T-cell (primary cell): ENCODE measurements at regions not wholly inside any gene's neighbourhood (a gene's known extent, or its start where the extent isn't known, plus 50 kb on each side); places are given as distances from the start of the nearest gene placed in this dataset.

Experiments used
- ATAC-seq, 4 experiments: fragments of 200-7000 bp in 3 of 4; fragments of 150-1000 bp in 1 of 4; cut with Tn5 transposase; replicated peaks in 1 of 4; 1 replicate in 3 of 4; 2 replicates in 1 of 4; pipeline ENCODE4 v1.10.0; 2021; ENCODE audit warnings: moderate library complexity in 3 of 4, mild to moderate bottlenecking in 2 of 4, moderate number of reproducible peaks in 1 of 4
- CTCF ChIA-PET, 2 donors: fragments of 300-600 bp; sonication (Branson Sonifier 250); formaldehyde crosslinking; loops; one replicate each; lab custom pipeline; 2022; ENCODE audit warnings: antibody characterized with exemption in 2 of 2; lab: Charles Lee
- POLR2A ChIA-PET, 2 donors: fragments of 300-600 bp; sonication (Branson Sonifier 250); formaldehyde crosslinking; loops; one replicate each; lab custom pipeline; 2022; ENCODE audit warnings: antibody characterized with exemption in 2 of 2; lab: Charles Lee
- DNase-seq, 35 experiments: peaks; one replicate each; pipeline versions ENCODE4 v3.0.0 to v3.0.0-alpha.2; 2013 to 2023
- H3K27ac ChIP-seq: one replicate; pipeline ENCODE4 v1.5.1; 2013; ENCODE audit warnings: low read length
- H3K27me3 ChIP-seq, 2 experiments: replicated peaks in 1 of 2; 1 replicate in 1 of 2; 2 replicates in 1 of 2; pipeline versions ENCODE4 v1.6.1 to v1.7.0; 2013; ENCODE audit warnings: low read length in 1 of 2, mixed read lengths in 1 of 2; ENCODE audit not compliant: control insufficient read depth in 2 of 2, insufficient read depth in 2 of 2; ENCODE audit errors: extremely low read depth in 1 of 2
- H3K36me3 ChIP-seq, 2 donors: 1 replicate in 1 of 2; 2 replicates in 1 of 2; pipeline versions ENCODE4 v1.6.1 to v1.7.0; 2013; ENCODE audit warnings: low read length in 1 of 2; ENCODE audit not compliant: control insufficient read depth in 2 of 2, insufficient read depth in 1 of 2; ENCODE audit errors: extremely low read depth in 1 of 2
- H3K4me1 ChIP-seq, 2 experiments: 1 replicate in 1 of 2; 2 replicates in 1 of 2; pipeline versions ENCODE4 v1.6.1 to v1.7.0; 2013; ENCODE audit warnings: low read length in 2 of 2, mixed read lengths in 1 of 2; ENCODE audit not compliant: insufficient read depth in 2 of 2, control insufficient read depth in 1 of 2; ENCODE audit errors: extremely low read depth in 1 of 2
- H3K4me3 ChIP-seq, 2 donors: 1 replicate in 1 of 2; 2 replicates in 1 of 2; pipeline versions ENCODE4 v1.5.1 to v1.7.0; 2013; ENCODE audit warnings: mild to moderate bottlenecking in 2 of 2, low read length in 1 of 2, moderate library complexity in 1 of 2; ENCODE audit not compliant: control insufficient read depth in 1 of 2; ENCODE audit errors: extremely low read depth in 1 of 2
- H3K9me3 ChIP-seq: 2 replicates; pipeline ENCODE4 v1.7.0; 2013
- H3K27ac Mint-ChIP-seq, 2 donors: one replicate each; pipeline ENCODE4 v1.8.0; 2020 to 2021; ENCODE audit warnings: mild to moderate bottlenecking in 2 of 2, mixed read lengths in 2 of 2
- H3K27me3 Mint-ChIP-seq, 2 donors: one replicate each; pipeline ENCODE4 v1.8.0; 2021 to 2022; ENCODE audit warnings: mixed read lengths in 2 of 2
- H3K36me3 Mint-ChIP-seq: one replicate; pipeline ENCODE4 v1.8.0; 2021; ENCODE audit warnings: mixed read lengths
- H3K4me1 Mint-ChIP-seq, 3 donors: one replicate each; pipeline ENCODE4 v1.8.0; 2020 to 2022; ENCODE audit warnings: mixed read lengths in 3 of 3, mild to moderate bottlenecking in 1 of 3
- H3K4me3 Mint-ChIP-seq, 3 donors: one replicate each; pipeline ENCODE4 v1.8.0; 2020 to 2022; ENCODE audit warnings: mild to moderate bottlenecking in 3 of 3, mixed read lengths in 3 of 3, moderate library complexity in 3 of 3
- H3K9me3 Mint-ChIP-seq, 3 donors: one replicate each; pipeline ENCODE4 v1.8.0; 2020 to 2022; ENCODE audit warnings: mixed read lengths in 3 of 3
- WGBS: methylation state at CpG from one replicate; pipeline ENCODE4 v1.1.5; 2013; ENCODE audit warnings: missing lambda C conversion rate; ENCODE audit not compliant: insufficient coverage; 5-methylcytosine and 5-hydroxymethylcytosine counted together

DNA sequence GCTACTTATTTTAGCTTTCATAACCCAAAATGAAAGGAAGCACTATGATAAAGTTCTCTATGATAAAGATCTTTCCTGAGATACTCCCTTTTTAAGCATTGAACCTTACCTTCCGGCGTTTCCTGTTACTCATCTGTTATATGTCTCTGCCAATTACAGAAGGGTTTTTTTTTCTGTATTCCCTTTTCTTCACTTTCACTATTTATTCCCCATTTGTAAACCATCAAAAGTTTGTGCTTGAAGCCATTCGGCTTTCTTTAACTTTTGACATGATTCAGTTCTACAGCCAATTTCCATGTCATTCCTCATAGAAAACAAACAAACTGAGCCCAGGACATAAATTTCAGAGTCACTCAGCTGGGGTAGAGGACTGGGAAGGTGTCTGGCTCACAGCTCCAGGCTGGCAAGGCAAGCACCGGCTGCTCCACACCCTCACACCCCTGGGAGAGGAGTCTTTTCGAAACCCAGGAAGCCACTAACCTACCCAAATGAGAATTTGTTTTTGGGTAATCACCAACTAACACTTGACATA, 429.4 kb upstream of the TRIB2 start:
- Mint-ChIP-seq H3K4me3 (no peak overlapping the region), H3K4me1 (peaks cover 14 to 17% (median 17%) of the 10 kb centered on the region in 3 donors), H3K36me3 (no peaks in the 10 kb centered on the region), H3K27me3 (no peaks in the 10 kb centered on the region), H3K9me3 (no peaks in the 10 kb centered on the region), H3K27ac (no peak overlapping the region)
- ATAC-seq (no peak), DNase-seq (no peak)
- 20% methylated on average over 1 of the region's 5 CpGs for WGBS
- Histone ChIP-seq H3K9me3 (no peaks in the 10 kb centered on the region), H3K27me3 (no peaks in the 10 kb centered on the region), H3K4me1 (peaks cover 3 to 6% of the 10 kb centered on the region in 2 experiments), H3K4me3 (no peak overlapping the region), H3K36me3 (no peaks in the 10 kb centered on the region), H3K27ac (no peak overlapping the region)
- CTCF ChIA-PET: no interaction called here
- POLR2A ChIA-PET: no interaction called here

DNA sequence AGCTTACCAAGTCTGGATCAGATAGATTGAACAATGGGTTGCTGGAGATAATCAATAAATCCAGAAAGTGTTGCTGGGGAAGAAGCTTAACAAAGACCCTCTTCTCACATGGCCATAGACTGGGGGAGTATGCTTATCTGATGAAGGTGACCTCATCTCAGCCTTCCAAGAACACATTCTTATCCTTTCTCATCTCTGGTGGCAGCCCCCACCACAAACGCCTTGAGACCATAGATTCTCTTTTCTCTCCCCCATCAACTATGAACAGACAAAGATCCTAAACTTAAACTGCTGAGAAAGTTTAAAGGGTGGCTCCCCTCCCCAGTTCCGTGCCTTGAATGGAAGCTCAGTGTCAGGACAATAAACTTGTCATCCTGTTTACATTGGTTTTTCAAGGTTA, 428.7 kb upstream of the TRIB2 start:
- ChIA-PET POLR2A (no interaction called here), CTCF (no interaction called here)
- DNase-seq: no peak
- no peak for ATAC-seq
- Mint-ChIP-seq H3K4me1 (peaks cover 14 to 17% (median 17%) of the 10 kb centered on the region in 3 donors), H3K4me3 (no peak overlapping the region), H3K27me3 (no peaks in the 10 kb centered on the region), H3K9me3 (peaks cover 0 to 3% (median 0%) of the 10 kb centered on the region in 3 donors), H3K27ac (no peak overlapping the region), H3K36me3 (no peaks in the 10 kb centered on the region)
- H3K27ac ChIP-seq: no peak overlapping the region
- no peaks in the 10 kb centered on the region for H3K9me3 ChIP-seq
- no CpG with 5 or more reads among the region's 2 CpGs for WGBS
- H3K27me3 ChIP-seq: no peaks in the 10 kb centered on the region
- peaks cover 3 to 6% of the 10 kb centered on the region in 2 experiments for H3K4me1 ChIP-seq
- no peaks in the 10 kb centered on the region for H3K36me3 ChIP-seq
- H3K4me3 ChIP-seq: no peak overlapping the region

DNA sequence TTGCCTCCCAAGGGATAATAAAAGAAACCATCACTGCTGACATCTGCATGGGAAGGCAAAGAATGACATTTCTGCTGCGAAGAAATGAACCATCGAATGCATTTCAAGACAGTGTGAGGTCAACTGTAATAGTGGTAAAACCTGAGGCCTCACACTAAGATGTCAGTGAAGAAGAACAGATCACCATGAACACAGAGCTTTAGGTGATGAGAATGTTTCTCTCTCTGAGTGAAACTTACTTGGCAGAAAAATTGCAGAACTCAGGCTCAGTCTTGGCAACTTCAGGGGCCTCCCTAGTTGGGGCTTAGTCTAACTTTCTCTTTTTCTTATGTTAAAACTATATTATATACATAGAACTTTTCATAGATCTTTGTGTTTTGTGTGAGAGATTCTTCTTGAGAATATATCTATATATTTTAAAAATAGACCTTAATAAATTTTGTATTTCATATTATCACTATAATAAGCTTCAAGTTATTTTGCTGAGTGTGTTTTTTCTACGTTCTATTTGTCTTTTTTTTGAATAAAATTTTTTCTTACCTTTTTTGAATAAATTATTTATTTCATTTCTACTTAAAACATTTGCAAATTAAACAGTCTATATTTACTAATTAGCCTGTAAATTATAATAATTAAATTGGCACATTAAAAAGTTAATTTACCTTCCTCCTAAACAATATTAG, 427.5 kb upstream of the TRIB2 start:
- no peaks in the 10 kb centered on the region for H3K27me3 ChIP-seq
- peaks cover 4 to 9% of the 10 kb centered on the region in 2 experiments for H3K4me1 ChIP-seq
- no peaks in the 10 kb centered on the region for H3K36me3 Mint-ChIP-seq
- WGBS: 94% methylated on average over 2 of the region's 3 CpGs
- DNase-seq (no peak), ATAC-seq (no peak)
- H3K9me3 Mint-ChIP-seq: peaks cover 0 to 5% (median 0%) of the 10 kb centered on the region in 3 donors
- no peak overlapping the region for H3K4me3 ChIP-seq
- POLR2A ChIA-PET: interaction anchor here in 1 of 2 donors (0.6 kb wide), 1 partner anchor 260 kb away, joined by 3 read pairs; no protein-coding TSS in a partner anchor
- peaks cover 22 to 28% (median 26%) of the 10 kb centered on the region in 3 donors for H3K4me1 Mint-ChIP-seq
- H3K36me3 ChIP-seq: no peaks in the 10 kb centered on the region
- H3K27me3 Mint-ChIP-seq: no peaks in the 10 kb centered on the region
- H3K9me3 ChIP-seq: no peaks in the 10 kb centered on the region
- no peak overlapping the region for H3K27ac Mint-ChIP-seq
- H3K27ac ChIP-seq: no peak overlapping the region
- CTCF ChIA-PET: no interaction called here
- H3K4me3 Mint-ChIP-seq: no peak overlapping the region

DNA sequence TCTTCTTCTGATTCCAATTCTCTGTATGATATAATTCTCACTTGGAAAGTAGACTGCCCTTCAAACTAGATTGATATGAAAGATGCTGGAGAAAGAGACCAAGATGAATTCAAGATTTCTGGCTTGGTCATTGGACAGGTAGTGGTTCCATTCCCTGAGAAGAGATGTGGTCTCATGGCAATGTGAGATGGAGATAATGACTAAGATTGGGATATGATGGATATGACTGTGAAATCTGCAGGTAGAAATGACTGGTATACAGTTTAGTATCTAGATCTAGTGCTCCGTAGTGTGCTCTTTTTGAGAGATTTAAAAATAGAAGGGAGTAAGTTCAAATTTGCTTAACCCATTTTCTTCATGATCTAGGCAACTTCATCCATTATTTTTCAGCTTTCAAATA, 425.4 kb upstream of the TRIB2 start:
- Histone ChIP-seq H3K9me3 (no peaks in the 10 kb centered on the region), H3K4me1 (peaks cover 13 to 21% of the 10 kb centered on the region in 2 experiments), H3K27me3 (no peaks in the 10 kb centered on the region), H3K27ac (no peak overlapping the region), H3K36me3 (no peaks in the 10 kb centered on the region), H3K4me3 (no peak overlapping the region)
- H3K9me3 Mint-ChIP-seq: peaks cover 0 to 5% (median 0%) of the 10 kb centered on the region in 3 donors
- no CpG with 5 or more reads among the region's 1 CpG for WGBS
- no peak overlapping the region for H3K27ac Mint-ChIP-seq
- POLR2A ChIA-PET: no interaction called here
- DNase-seq (no peak), ATAC-seq (no peak)
- no peak overlapping the region for H3K4me3 Mint-ChIP-seq
- H3K36me3 Mint-ChIP-seq: no peaks in the 10 kb centered on the region
- H3K4me1 Mint-ChIP-seq: peaks cover 40 to 45% (median 42%) of the 10 kb centered on the region in 3 donors
- CTCF ChIA-PET: no interaction called here
- no peaks in the 10 kb centered on the region for H3K27me3 Mint-ChIP-seq

- peak in 3 of 4 experiments; percentile 29 to 58 (median 53) for ATAC-seq
- no peaks in the 10 kb centered on the region for H3K27me3 Mint-ChIP-seq
- Histone ChIP-seq H3K4me1 (peaks cover 13 to 19% of the 10 kb centered on the region in 2 experiments), H3K4me3 (no peak overlapping the region), H3K9me3 (no peaks in the 10 kb centered on the region), H3K27ac (no peak overlapping the region), H3K27me3 (no peaks in the 10 kb centered on the region), H3K36me3 (no peaks in the 10 kb centered on the region)
- ChIA-PET CTCF (no interaction called here), POLR2A (interaction anchor here in 1 of 2 donors (0.6 kb wide), 1 partner anchor 95 kb away, joined by 3 read pairs; no protein-coding TSS in a partner anchor)
- no peak overlapping the region for H3K4me3 Mint-ChIP-seq
- peak overlapping the region in 1 of 2 donors; percentile 10 for H3K27ac Mint-ChIP-seq
- H3K36me3 Mint-ChIP-seq: no peaks in the 10 kb centered on the region
- H3K9me3 Mint-ChIP-seq: peaks cover 0 to 9% (median 0%) of the 10 kb centered on the region in 3 donors
- WGBS: no CpG with 5 or more reads among the region's 1 CpG
- DNase-seq: no peak
- peaks cover 36 to 41% (median 39%) of the 10 kb centered on the region in 3 donors for H3K4me1 Mint-ChIP-seq
These were observed 422.9 kb upstream of the TRIB2 start for GRCh38 chr2:12293874-12294273.

- H3K27ac Mint-ChIP-seq: peak overlapping the region; percentile 76 to 79
- Histone ChIP-seq H3K27me3 (no peaks in the 10 kb centered on the region), H3K4me1 (peaks cover 13 to 19% of the 10 kb centered on the region in 2 experiments), H3K9me3 (no peaks in the 10 kb centered on the region), H3K4me3 (no peak overlapping the region), H3K36me3 (no peaks in the 10 kb centered on the region), H3K27ac (peak overlapping the region; percentile 14)
- H3K27me3 Mint-ChIP-seq: no peaks in the 10 kb centered on the region
- peak overlapping the region in 1 of 3 donors; percentile 24 for H3K4me3 Mint-ChIP-seq
- ATAC-seq (peak in 1 of 4 experiments; percentile 45), DNase-seq (no peak)
- H3K4me1 Mint-ChIP-seq: peaks cover 36 to 41% (median 40%) of the 10 kb centered on the region in 3 donors
- 71% methylated on average over 4 of the region's 4 CpGs for WGBS
- CTCF ChIA-PET: interaction anchor here in 1 of 2 donors (1.0 kb wide), 1 partner anchor 11 kb away, joined by 3 read pairs; no protein-coding TSS in a partner anchor
- POLR2A ChIA-PET: interaction anchor here in 1 of 2 donors (0.5 kb wide), 1 partner anchor 37 kb away, joined by 5 read pairs; no protein-coding TSS in a partner anchor
- no peaks in the 10 kb centered on the region for H3K36me3 Mint-ChIP-seq
- peaks cover 0 to 9% (median 0%) of the 10 kb centered on the region in 3 donors for H3K9me3 Mint-ChIP-seq
These were observed 420.7 kb upstream of the TRIB2 start for GRCh38 chr2:12295856-12296519.
